ENCODE measurements at regions not wholly inside any gene's neighbourhood (a gene's known extent, or its start where the extent isn't known, plus 50 kb on each side); places are given as distances from the start of the nearest gene placed in this dataset.

DNA sequence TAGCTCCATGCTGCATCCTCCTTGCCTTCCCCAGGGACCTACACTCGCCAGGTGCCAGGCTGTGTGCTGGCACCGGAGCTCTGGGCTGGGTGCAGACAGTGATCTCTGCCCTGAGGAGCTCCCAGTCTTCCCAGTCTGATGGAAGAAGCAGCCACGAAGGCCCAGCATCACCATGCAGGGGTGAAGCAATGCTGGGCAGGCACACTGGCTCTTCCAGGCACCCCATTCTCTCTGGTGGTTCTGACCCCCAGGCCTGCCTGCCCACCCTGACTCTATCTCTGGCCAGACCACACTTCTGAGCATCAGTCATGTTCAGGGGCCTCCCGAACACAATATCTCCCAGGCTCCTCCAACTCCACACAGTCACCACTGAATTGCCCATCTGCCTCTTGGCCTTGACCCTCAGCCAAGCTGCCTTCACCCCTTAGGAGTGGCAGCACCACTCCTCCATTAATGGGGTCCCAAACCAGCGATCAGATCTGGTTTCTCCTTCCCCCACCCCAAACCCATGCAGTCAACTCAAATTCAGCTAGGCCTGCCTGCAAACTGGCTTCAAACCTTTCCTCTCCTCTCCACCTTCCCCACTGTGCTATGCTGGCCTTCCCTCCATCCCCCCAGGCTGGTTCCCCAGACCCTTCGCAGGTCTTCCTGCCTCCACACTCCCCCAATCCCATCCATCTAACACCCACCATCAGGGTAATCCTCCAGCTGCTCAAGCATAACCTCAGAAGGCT lies 102.7 kb upstream of the MVB12B start:
- TF ChIP-seq EZH2 (IDR thresholded peaks at IDR 0.05; ENCODE audit: borderline replicate concordance, low read depth, low read length, poor library complexity, severe bottlenecking), result no peak
- TF ChIP-seq, protein P1, sequence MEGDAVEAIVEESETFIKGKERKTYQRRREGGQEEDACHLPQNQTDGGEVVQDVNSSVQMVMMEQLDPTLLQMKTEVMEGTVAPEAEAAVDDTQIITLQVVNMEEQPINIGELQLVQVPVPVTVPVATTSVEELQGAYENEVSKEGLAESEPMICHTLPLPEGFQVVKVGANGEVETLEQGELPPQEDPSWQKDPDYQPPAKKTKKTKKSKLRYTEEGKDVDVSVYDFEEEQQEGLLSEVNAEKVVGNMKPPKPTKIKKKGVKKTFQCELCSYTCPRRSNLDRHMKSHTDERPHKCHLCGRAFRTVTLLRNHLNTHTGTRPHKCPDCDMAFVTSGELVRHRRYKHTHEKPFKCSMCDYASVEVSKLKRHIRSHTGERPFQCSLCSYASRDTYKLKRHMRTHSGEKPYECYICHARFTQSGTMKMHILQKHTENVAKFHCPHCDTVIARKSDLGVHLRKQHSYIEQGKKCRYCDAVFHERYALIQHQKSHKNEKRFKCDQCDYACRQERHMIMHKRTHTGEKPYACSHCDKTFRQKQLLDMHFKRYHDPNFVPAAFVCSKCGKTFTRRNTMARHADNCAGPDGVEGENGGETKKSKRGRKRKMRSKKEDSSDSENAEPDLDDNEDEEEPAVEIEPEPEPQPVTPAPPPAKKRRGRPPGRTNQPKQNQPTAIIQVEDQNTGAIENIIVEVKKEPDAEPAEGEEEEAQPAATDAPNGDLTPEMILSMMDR (conservative IDR thresholded peaks at IDR 0.05; ENCODE audit: low read depth, low read length), result no peak
